Breast epithelium (tissue), 3 donors: ENCODE measurements at regions not wholly inside any gene's neighbourhood (a gene's known extent, or its start where the extent isn't known, plus 50 kb on each side); places are given as distances from the start of the nearest gene placed in this dataset.

Experiments used
- CTCF ChIP-seq, 3 donors: fragments of 450-650 bp; IDR thresholded peaks; one replicate each; pipeline ENCODE4 v1.5.1; 2016 to 2017; ENCODE audit warnings: antibody characterized with exemption in 3 of 3, mild to moderate bottlenecking in 3 of 3, moderate library complexity in 3 of 3
- POLR2AphosphoS5 ChIP-seq, 3 donors: sonication (generic); formaldehyde crosslinking; IDR thresholded peaks; one replicate each; pipeline ENCODE4 v1.6.1; 2017; ENCODE audit warnings: antibody characterized with exemption in 3 of 3

- TF ChIP-seq POLR2AphosphoS5 (IDR thresholded peaks at IDR 0.05) (no peak), CTCF (IDR thresholded peaks at IDR 0.05) (no peak)
These were observed 179.7 kb upstream of the TOPAZ1 start for GRCh38 chr3:44061961-44062360.
